Kidney glomerular epithelial cell (primary cell): ENCODE measurements at regions not wholly inside any gene's neighbourhood (a gene's known extent, or its start where the extent isn't known, plus 50 kb on each side); places are given as distances from the start of the nearest gene placed in this dataset.
"Not testable (repeated sequence)": the region's sequence is repeated elsewhere in the genome, so short reads cannot be mapped to it uniquely, and the experiment has no call there.

Experiments
- DNase-seq: peaks from one replicate; lab custom pipeline; 2025; lab: John Stamatoyannopoulos, UW

DNA sequence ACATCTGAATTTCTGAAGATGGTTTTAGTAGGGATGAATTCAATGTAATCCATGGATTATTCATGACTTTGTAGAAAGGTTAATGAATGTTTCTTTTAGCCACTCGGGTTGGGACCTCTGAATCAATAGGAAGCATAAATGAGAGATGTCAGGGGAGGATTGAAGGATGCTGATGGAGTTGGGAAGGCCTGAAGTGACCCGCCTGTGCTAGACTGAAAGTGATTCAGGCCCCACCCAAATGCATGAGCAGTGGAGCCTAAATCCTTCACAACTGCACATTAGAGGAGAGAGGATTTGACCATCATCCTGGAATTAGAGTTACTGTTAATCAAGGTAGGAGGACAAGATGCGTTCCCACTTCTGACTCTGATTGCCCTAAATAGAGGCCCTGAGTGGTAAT lies 162.2 kb upstream of the PTPN20 start:
- not testable (repeated sequence) for DNase-seq

DNA sequence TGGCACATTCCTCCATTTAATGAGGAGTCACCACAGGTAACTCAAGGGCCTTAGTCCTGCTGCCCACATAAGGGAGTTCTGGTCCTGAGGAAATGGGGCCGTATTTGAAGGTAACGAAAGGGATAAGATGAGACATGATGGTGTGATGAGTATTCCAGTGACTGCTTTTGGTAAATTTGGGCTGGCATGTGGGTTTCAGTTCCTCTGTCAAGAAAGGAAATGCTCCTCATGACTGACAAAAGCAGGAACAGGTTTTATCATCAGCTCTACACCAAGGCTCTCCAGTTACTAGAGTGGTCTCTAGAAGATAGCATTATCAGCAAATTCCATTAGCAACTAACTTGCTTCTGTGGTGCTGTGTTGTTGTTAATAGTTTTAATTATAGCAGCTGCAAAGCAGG lies 161.8 kb upstream of the PTPN20 start:
- DNase-seq, result not testable (repeated sequence)

DNA sequence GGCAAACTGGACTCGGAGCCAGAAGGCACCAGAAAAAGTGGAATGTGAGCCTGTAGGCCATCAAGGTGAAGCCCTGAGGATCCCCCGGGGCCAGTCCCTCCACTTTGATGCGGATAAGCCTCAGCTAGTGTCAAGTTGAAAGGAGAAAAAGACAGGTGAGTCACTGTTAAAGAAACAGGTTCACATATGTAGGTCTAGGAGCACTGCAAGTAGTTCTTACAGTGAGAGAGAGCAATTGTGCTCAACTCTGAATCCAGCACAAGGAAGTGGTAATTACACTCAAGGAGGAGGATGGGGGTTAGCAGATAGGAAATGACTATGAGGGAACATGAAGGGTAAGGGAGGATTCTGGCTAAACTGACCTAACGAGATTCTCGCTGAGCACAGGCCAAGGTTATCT lies 157.5 kb upstream of the PTPN20 start:
- DNase-seq, result not testable (repeated sequence)

GRCh38 chr10:46761471-46761870 lies 149.8 kb upstream of the PTPN20 start:
- not testable (repeated sequence) for DNase-seq

- not testable (repeated sequence) for DNase-seq
Observed at GRCh38 chr10:46768515-46769291, 142.5 kb upstream of the PTPN20 start.

- DNase-seq, result not testable (repeated sequence)
Observed at GRCh38 chr10:46773178-46773896, 137.9 kb upstream of the PTPN20 start.

- DNase-seq, result not testable (repeated sequence)
Observed at GRCh38 chr10:46773897-46774236, 137.4 kb upstream of the PTPN20 start.

- DNase-seq, result not testable (repeated sequence)
Observed at GRCh38 chr10:46774366-46774765, 136.9 kb upstream of the PTPN20 start.

- DNase-seq, result not testable (repeated sequence)
Observed at GRCh38 chr10:46774945-46775667, 136.1 kb upstream of the PTPN20 start.

GRCh38 chr10:46775668-46776059 lies 135.6 kb upstream of the PTPN20 start:
- DNase-seq, result not testable (repeated sequence)

GRCh38 chr10:46779571-46779970 lies 131.7 kb upstream of the PTPN20 start:
- DNase-seq, result peak; percentile 92

DNA sequence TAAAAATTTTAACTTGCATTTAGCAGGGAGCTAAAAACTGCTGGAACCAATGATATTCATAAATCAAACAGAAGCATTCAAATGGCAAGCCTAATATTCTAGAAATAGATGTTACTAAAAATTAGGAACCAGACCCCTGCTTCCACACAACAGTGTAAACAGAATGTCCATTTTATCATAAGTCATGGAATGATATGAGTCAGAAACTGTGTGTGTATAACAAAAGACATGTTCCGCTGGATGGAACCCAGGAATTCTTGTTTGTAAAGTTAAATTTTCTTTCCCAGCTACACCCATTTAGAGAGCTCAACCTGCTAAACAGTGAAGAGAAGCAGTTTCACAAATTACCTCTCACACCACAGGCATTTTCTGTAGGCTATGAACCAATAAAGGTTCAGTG lies 131.1 kb upstream of the PTPN20 start:
- DNase-seq, result peak; percentile 92

- DNase-seq, result not testable (repeated sequence)
Observed at GRCh38 chr10:46781001-46781400, 130.2 kb upstream of the PTPN20 start.

DNA sequence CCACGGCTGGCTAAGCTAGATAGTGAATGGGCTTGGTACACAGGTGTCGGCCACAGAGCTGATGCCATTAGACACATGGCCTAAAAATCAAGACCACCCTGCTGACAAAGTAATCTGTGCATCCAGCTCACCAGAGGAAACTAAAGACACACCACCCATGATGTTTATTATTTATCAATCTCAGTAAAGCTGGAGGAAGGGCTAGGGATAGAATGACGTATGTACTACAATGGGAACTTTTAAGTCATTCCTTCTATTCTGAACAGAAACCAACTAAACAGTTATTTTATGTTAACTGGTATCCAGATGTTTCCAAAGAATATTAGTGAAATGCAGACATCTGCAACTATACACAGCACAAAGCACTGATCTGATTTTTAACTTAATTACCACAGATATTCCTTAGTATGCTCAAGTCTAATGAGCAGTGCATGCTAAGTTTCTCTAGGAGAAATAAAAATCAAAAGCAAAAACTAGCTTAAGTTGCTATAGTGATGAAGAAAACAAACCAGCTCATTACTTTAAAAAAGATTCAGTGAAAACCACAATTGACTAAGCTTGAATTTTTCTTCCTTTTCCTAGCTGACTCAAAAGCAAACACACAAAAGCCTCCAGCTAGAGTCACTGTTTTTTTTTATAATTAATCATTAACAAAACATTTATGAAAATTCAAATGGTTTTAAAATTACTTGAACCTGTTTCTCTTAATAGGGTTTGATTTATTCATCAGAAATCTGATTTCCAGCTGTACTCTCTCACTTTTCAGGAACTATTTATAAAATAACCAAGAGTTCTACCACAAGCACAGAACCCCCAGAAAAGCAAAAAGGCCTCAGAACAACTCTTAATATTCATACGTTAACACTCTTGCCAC lies 129.0 kb upstream of the PTPN20 start:
- peak; percentile 74 for DNase-seq

GRCh38 chr10:46784665-46785064 lies 126.6 kb upstream of the PTPN20 start:
- DNase-seq, result not testable (repeated sequence)

- DNase-seq, result not testable (repeated sequence)
Observed at GRCh38 chr10:46786125-46786517, 125.1 kb upstream of the PTPN20 start.

DNA sequence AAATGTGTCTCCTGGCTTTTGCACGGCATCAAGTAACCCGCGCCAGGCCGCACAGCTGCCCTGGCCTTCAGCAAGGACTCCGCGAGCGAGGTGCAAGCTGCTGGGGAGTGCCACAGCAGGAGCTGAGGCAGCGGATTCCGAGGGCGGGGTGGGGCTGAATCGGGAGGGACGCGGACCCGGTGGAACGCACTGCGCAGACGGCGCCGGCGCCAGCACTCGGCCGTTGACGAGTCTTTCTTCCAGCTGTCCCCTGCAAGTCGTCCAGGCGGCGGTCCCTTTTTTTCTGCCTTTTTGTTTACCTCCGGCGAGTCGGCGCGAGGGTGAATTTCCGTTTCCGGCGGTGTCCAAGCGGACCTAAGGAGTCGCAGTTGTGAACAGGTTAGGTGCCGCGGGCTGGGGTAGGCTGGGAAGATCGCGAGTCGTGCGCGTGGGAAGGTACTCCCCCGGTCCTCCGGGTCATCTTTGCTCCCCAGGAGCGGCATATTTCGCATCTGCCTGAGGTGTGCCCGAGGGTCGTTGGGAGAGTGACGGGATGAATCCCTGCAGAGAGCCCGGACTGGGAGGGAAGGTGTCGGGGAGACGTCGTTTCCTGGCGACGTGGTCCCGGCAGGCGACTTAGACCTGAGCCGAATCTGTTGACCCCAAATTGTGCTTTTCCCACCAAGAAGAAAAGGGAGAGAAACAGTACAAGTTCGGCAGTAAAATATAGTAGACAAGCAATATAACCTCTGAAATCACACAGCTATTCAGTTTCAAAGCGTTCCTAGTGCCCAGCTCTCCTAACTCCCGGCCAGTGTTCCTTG lies 124.5 kb upstream of the PTPN20 start:
- peak; percentile 60 for DNase-seq

GRCh38 chr10:46787321-46787615 lies 124.0 kb upstream of the PTPN20 start:
- peak; percentile 88 for DNase-seq

DNA sequence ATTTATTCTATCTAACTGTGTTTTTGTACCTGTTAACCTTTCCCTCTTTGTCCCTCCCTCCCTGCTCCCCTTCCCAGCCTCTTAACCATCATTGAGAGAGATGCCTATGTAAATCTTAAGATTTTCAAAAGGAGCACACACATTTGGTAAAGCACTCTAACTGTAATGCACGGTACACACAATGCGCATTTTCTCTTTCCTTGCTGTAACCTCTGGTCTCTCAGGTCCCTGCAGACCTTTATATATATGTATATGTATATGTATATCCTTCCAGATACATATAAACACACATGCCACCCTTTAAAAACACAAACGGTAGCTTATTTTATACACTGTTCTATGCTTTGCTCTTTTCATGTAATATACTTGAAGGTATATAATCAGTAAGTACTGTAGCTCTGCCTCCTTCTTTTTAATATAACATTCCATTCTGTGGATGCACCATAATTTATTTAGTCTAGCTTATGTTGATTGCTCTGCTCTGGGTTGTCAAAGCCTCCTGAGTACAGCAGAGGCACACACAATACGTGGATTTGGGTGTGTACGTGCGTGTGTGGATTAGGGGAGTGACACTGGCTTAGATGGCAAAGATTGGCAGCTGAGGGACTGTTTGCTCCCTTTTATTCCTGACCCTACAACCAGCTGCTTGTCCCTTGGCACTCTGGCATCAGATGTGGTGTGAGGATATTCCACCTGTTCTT lies 118.4 kb upstream of the PTPN20 start:
- DNase-seq, result not testable (repeated sequence)

- not testable (repeated sequence) for DNase-seq
Observed at GRCh38 chr10:46796351-46796750, 114.9 kb upstream of the PTPN20 start.
